Esophagus mucosa (tissue), 1 donor: ENCODE measurements at regions not wholly inside any gene's neighbourhood (a gene's known extent, or its start where the extent isn't known, plus 50 kb on each side); places are given as distances from the start of the nearest gene placed in this dataset.

Experiments
- ATAC-seq: fragments of 200-7000 bp; cut with Tn5 transposase; one replicate; pipeline ENCODE4 v1.9.1; 2020
- donor health status: DM: yes; HTN: yes; CAD: no.

DNA sequence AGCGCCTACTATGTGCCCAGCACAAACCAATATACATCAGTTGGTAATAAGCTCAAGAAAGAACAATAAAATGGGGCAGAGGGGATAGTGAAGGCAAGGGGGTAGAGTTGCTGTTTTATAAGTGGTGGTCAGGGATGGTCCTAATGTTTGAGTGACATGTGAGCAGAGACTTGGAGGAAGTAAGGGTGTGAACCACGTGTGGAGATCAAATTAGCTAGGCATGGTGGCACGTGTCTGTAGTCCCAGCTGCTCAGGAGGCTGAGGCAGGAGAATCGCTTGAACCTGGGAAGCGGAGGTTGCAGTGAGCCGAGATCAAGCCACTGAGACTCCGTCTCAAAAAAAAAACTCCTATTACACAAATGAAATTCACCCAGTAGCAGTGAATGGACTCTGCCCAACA lies 56.5 kb downstream of the IRX6 start:
- no peak for ATAC-seq

DNA sequence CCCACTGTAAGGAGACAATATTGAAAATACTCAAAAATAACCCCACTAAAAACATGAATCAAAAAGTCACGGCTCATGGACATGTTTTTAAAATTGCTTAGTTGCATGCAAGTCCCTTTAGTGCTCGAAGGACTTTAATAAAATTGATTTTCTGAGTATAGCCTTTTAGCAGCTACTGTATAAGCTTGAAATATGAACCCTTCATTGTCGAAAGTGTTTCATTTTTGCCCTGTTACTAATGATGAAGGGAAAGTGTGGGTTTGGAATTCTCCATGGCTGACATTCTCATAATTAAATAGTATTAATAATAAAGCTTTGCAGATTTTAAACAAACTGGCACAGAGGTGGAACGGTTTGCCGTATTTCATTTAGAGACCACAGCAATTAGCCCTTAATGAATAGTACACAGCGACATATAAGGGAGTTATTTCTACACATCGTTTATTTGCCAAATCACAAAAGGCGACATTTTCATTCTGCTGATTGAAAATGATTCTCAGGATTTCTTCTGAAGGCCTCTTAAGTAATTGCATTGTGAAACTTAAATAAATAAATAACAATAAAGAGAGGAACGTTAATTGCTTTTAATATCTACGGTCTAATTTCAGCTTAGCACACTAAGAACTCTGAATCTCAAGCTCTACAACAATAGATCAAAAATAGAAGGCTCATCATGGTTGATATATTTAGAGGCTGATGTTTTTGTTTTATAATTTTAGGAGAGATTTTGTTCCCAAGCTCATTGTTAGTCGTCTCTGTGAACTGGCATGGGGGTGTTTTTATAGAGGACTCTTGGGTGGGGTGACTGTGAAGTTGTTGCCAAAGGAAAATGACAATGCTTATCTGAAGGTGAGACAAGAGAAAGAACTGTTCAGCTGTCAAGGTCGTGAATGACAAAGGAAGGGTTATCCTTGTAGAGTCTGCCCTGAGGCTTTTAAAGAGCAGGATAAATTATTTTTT lies 60.6 kb downstream of the IRX6 start:
- ATAC-seq = no peak

DNA sequence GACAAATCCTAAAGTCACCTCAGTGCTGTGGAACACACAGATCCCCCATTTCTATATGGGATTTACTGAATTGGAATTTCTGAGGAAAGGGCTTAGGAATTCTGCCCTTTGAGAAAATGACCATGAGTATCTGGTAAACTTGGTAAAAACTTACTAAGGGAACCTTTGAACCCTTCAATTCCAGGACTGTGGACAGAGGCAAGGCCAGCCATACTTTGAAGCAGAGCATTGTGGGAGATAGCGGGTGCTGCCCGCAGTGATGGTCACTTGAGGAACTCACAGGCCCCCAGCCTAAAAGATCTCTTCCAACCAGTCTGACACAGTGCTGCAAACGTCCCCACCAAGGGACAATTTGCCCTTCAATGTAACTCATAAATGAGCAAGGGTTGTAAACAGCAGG lies 61.4 kb downstream of the IRX6 start:
- ATAC-seq = no peak

DNA sequence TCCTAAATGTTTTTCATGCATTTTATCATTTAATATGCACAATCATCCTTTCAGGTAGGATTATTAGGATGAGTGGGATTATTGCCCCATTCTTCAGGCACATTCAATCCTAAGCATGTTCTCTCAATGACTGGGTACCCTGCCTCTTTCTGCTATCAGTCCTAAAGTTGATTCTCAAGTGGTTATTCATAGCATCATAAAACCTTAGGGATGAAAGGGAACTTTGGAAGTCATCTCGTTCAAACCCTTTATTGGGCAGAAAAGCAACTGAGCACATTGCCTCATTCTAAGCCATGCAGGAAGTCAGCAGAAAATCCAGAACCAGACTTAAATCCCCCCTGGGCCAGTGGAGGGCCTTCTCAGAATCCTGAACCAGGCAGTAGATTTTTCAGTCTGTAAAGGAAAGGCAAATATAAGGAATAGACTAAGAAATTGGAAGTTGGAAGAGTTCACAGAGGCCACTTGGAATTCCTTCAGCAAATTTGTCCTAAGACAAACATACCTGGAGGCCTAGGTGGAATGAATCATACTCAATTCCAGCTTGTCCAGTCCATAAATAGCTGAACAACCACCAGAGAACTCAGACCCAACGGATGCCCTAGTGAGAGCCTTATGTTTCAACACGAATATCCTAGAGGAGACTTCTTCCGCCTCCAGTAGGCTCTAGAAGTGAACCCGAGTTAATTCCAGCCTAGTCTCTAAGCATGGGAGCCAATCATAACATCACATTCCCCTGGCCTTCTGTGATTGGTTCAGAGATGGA lies 62.7 kb downstream of the IRX6 start:
- peak; percentile 51 for ATAC-seq

DNA sequence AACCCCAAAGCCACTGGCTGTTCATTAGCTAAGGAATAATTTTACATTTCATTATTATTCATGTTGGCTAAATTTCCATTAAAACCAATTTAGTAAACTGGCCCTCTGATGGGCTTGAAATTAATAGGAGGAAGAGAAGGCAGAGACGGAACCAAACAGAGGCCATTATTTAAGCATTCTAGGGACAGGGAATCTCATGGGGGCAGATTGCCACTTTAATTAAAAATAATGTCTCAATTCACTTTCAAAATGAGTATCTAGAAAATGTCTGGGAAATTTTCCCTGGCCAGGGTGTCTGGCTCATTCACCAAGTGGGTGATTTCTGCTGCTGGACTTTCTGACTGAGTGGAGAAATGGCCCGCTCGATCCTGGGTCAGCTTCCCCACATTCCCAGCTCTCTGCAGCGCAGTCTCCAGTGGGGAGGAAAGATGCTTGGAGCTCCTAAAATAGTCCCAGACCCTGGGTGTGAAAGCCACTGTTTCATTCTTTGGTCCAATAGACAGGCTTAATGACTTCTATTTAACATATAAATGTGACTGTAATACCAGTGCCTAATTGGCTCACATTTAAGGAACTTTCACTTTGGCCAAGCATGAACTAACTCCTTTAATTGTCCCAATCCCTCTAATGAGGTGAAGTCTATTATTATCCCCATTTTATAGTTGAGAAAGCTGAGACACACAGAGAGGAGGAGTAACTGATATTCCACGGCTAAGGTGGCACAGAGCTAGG lies 64.3 kb downstream of the IRX6 start:
- no peak for ATAC-seq

DNA sequence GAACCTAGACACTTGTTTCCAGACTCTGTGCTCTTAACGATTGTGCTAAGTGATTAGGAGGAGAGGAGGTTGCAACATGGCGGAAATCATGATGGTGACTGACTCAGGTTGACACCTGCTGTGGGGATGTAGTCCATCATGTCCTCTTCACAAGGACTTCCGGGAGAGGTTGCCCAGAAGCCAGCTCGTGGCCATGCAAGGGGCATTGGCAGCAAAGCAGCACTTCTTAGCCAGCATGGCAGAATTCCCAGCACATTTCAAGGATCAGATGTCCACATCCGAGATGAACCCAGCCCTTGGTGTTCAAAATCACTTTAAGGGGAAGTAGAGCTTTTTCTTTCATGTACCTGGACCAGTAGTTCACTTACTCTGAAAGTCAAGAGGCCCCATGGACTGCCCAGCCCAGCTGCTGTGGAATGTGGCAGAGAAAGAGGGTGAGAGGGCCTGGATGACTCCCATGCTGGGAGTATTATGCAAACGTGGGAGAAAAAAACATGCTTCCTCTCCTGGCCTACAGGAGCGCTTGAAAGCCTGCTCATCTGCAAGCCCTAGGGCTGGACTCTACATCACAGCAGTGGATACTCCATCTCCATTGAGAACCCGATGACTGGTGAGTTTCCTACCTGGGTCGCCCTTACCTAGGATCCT lies 65.5 kb downstream of the IRX6 start:
- no peak for ATAC-seq

DNA sequence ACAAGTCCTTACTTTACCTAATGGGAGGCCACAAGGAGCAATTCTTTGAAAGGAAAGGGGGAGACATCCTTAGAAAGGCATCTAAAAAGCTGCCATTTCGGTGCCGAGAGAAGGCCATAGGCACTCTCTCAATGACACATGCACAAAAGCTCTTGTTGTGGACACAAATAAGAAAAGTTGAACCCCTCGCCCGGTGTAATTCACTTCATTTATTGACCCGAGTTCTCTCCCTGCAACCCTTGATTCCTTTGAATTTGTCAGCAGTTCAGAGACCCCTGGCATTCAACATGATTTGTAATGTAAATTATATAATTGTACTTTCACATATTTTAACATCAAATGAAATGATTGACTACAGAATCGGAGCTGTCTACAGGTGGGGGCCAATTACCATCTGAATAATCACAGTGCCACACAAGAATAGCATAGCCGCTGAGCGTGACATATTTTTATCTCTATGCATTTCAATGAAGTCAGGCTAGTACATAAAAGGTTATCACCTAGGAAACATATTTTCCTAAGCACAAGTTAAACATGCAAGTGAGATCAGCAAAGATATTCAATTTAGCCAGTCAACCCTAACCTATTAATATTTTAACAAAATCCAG lies 66.7 kb downstream of the IRX6 start:
- no peak for ATAC-seq

DNA sequence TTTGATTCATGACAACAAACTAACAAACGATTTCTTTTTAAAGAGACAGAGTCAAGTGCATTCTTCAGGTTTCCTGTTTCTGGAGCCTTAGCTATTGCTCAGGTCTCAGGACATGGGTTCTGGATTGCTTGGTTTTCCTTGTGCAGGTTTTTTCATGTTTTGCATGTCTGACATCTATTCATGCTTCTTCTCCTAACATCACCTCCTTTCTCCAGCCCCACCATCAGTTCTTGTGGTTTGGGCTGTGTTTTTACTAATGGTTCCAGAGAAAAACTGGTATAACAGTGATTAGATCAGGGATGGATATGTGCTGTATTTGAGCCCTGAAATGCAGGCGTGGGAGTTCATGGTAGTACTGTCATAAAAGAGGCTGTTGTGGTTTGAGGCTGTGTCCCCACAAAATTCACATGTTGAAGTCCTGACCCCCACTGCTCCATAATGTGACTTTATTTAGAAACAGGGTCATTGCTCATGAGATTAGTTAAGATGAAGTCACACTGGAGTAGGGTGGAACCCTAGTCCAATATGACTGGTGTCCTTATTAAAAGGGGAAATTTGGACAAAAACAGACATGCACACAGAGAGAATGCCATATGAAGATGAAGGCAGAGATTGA lies 67.9 kb downstream of the IRX6 start:
- ATAC-seq = no peak

DNA sequence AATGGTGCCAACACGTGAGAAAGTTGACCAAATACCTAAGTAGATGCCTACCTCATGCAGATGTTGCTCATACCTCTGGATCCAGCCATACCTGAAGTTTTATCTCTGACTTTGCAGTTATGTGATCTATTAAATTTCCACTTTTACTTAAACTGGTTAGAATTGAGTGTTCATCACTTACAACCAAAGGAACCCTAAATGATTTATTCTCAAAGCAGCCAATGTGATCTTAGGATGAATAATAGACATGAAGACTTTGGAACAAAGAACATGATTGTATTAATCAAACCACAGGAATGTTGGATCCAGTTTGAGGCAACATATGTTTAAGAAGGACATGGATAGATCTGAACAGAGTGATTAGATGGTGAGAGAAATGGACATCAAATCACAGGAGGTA lies 68.7 kb downstream of the IRX6 start:
- ATAC-seq = no peak

DNA sequence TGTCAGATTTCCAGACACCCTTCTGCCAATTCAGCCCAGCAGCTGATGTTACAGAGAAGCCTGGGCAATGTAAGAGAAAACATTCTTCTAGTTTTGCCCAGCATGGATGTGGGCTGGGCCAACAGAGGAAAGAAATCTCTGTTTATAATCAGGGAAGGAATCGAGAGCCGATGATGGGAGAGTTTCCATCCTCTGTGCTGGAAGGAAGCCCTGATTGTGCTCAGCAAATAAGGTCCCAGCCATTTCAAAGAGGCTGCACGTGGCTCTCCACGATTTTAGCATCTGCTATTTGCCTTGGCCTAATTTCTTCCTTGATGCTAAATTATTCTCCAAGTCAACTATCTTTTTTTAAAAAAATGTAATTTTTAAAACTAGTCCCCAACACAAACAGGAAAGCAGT lies 70.0 kb downstream of the IRX6 start:
- no peak for ATAC-seq

DNA sequence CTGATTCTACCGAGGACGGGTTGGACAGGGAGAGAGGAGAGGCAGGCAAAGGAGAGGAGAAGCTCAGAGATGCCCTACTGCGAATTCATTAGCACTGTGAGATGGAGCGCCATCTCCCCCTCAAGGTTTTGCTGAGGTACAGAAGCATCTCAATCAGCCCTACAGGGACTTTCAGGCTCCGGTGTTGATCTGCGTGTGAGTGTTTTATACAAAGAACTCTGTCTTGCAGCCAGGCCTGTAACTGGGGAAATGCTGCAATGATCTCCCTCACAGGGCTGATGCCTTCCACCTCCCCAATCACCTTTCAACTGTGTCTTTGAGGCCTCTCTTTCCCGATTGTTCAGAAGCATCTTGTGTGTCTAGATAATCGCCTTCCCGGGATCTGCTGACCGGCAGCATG lies 74.8 kb downstream of the IRX6 start:
- ATAC-seq = no peak

DNA sequence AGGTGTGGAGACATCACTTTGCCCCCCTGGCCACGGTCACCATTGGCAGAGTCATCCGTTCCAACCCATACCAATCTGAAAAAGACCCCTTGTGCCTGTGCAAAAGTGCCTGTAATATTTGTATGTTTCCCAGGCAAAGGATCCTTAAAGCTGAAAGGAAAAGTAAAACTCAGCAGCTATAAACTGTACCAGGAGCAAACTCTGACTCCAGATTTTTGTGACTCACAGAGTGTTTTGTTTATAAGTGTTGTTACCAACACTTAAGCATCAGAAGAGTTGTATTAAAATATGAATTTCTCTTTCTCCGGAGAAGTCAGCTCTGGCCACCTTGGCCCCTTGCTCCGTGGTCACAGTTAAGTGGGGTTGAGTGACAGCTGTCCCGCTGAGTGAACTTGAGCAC lies 75.9 kb downstream of the IRX6 start:
- no peak for ATAC-seq

DNA sequence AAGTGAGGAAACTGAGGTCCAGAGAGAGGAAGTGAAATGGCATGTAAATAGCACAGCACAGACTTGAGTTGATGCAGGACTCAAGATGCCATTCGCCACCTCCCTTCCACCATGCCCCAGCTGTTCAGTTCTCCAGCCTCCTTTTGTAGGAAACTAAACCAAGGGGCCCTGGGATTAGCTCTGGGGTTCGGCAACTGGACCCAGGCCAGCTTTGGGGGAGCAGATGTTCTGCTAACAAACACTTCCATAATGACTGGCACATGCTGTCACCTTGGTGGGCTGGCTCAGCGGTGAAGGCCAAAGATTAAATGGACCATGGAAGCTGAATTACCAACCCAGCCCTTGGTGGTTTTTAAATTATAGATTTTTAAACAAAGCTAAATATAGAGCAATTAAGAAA lies 77.0 kb downstream of the IRX6 start:
- ATAC-seq = no peak

DNA sequence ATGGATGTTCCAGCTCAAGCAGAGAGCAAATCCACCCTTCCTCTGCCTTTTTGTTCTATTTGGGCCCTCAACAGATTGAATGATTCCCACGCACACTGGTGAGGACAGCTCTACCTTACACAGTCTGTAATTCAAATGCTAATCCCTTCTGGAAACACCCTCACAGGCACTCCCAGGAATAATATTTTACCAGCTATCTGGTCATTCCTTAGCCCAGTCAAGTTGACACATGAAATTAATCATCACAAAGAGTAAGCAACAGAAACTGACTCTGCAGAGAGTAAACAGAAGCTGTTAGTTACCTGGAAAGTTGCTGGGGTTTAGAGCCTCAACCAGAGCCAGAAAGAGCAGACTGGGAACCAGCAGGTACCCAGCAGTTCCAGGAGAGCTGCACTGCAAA lies 75.5 kb upstream of the MMP2 start:
- ATAC-seq = peak; percentile 76

DNA sequence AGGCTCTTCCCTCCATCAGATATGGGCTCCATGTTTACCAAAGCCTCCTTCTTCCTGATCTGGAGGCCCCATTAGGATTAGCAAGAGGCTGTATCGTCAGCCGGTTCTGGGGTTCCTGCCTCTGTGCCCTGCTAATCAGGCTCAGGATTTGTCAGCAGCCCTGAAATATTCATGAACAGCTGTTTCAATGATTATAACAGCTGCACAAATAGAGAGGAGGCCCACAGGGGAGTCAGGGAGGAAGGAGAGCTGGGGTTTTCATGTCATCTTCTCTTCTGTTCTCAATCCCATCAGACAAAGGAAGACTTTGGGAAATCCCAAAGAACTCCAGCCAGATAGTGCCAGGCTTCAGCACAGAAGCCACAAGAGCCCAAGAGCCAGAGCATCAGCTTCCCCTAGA lies 72.3 kb upstream of the MMP2 start:
- no peak for ATAC-seq

DNA sequence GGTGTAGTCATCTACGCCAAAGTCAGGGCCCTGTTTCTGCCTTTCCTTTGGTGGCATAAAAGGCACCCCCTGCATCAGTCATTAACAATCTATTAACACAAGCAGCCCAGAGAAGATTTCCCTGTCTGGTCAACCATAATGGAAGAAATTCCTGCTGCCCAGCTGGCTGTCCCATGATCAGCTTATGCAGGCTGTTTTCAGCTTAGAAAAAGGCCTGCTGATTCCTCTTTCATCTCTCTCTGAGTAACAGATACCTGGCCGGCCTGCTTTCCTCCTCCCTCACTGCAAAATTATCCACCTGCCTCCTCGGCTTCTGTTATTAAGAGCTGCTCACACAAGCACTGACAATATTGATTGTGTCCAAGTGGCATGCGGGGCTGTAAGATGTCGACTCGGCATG lies 70.3 kb upstream of the MMP2 start:
- ATAC-seq = no peak

DNA sequence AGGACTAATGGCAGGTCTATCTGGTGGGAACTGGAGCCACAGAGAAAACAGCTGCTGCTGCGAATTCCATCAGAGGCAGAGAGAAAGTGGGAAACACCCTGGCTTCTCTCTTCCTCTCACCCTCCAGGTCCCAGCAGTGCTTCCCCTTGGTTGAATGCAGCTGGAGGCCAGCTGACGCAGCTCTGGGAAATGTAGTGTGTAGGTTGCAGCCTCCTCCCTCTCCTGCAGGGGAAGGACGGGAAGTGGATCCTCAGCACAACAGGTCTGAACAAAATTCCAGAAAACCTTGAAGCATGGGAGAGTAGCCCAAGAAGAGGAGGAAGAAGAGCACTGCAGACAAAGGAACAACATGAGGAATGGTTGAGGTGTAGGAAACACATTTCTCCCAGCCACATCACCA lies 67.8 kb upstream of the MMP2 start:
- no peak for ATAC-seq

DNA sequence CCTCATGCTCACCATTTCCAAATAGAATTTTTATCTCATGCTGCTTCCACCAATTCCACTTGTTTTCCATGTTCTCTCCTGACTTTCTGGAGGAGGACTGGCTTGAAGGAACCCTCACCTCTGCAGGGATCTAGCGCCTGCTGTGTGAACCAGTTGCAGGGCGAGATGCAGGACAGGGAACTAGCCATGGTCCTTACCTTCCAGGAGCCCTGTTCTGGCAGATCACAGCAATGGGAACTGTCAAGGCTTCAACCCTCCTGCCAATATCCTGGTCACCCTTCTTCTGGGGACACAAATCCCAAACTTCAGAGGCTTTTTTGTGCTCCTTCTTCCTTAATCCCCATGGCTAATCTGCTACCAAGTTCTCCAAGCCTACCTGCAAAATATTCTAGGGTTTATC lies 60.4 kb upstream of the MMP2 start:
- no peak for ATAC-seq

DNA sequence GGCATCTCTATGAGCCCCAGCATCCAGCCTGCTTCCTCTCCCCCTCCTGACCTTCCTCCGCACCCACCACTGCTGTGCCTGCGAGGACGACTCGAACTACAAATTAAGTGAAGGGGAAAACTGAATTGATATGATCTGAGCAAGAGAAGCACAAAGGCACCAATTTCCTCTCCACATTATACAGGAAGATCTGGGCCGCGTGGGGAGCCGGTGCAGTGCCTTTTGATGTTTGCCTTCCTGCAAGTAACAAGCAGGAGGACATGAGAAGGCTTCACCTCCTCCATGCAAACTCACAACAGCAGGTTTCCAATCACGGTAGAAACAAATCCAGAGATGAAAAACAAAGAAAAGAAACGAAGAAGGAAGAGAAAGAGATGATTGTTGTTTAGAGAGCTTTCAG lies 57.8 kb upstream of the MMP2 start:
- no peak for ATAC-seq

DNA sequence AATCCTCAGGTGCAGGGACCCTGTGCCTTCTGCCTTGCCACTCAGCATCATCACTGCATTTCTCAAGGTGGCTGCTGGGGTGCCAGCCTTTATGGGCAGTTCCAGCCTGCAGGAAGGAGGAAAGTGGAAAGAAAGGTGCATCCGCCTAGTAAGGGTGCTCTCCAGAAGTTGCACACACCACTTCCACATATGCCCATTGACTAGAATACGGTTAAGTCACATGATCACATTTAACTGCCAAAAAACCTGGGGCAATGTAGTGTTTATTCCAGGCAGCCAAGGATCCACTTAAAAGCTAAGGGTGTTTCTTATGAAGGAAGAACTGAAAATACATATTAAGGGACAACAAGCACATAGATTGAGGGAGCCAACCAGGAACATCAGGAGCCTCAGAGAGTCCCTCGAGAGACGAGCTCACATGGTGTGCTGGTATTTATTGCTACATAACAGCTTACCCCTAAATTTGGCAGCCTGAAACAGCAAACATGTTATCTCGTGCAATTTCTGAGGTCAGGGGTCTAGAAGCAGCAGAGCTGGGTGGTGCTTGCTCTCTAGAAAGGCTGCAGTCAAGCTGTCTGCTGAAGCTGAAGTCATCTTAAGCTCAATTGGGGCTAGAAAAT lies 52.0 kb upstream of the MMP2 start:
- ATAC-seq = no peak
